ENCODE measurements at regions not wholly inside any gene's neighbourhood (a gene's known extent, or its start where the extent isn't known, plus 50 kb on each side); places are given as distances from the start of the nearest gene placed in this dataset.

GRCh38 chr1:30257322-30257721 lies 466.1 kb downstream of the MATN1 start:
- no peaks in the 10 kb centered on the region for H3K36me3 ChIP-seq (replicated peaks in 1 of 2; ENCODE audit: control insufficient read depth in 1 of 2, insufficient read depth in 2 of 2, low read length in 2 of 2)
- no TSS peak for BruUV-seq (replicated peaks)
- no peak for FAIRE-seq
- H3K4me2 ChIP-seq (ENCODE audit: low read depth, low read length): no peak overlapping the region
- TF ChIP-seq HNF4A (CRISPR knock-in tag; IDR thresholded peaks at IDR 0.05) (no peak), ZNF121 (CRISPR knock-in tag; IDR thresholded peaks at IDR 0.05) (no peak), ZNF724P (CRISPR knock-in tag; IDR thresholded peaks at IDR 0.05; ENCODE audit: borderline replicate concordance) (no peak), BRD4 (CRISPR knock-in tag; IDR thresholded peaks at IDR 0.05) (no peak), THAP9 (CRISPR knock-in tag; IDR thresholded peaks at IDR 0.05; ENCODE audit: borderline replicate concordance) (no peak), ZNF33B (CRISPR knock-in tag; IDR thresholded peaks at IDR 0.05) (no peak), RFX1 (IDR thresholded peaks at IDR 0.05) (no peak), ZNF512 (CRISPR knock-in tag; IDR thresholded peaks at IDR 0.05) (no peak)
- H3K4me3 ChIP-seq (replicated peaks in 1 of 3; ENCODE audit: insufficient read depth in 1 of 3, low read depth in 2 of 3, low read length in 3 of 3): no peak overlapping the region
- peaks cover 1 to 7% of the 10 kb centered on the region in 2 experiments; a peak in 2 of 5 replicates for H3K27me3 ChIP-seq (ENCODE audit: control insufficient read depth in 1 of 2, insufficient read depth in 2 of 2, low read length in 2 of 2)
- no peak overlapping the region for H3K27ac ChIP-seq (ENCODE audit: extremely low read length, insufficient read depth, low read length)
- no peak overlapping the region for H2AFZ ChIP-seq (ENCODE audit: low read length)
- no peak for DNase-seq (ENCODE audit: low spot score)
- ChIA-PET POLR2A (no interaction called here), CTCF (ENCODE audit: low intra/inter-chr PET ratio, low total read pairs) (no interaction called here)
- H4K20me1 ChIP-seq (ENCODE audit: insufficient read depth, low read length): no peaks in the 10 kb centered on the region
- no peaks in the 10 kb centered on the region for H3K4me1 ChIP-seq (ENCODE audit: insufficient read depth, low read length)
- H3K9ac ChIP-seq (ENCODE audit: insufficient read depth, low read depth, low read length): no peak overlapping the region
- ATAC-seq: no peak
- no CpG with 5 or more reads among the region's 1 CpG for WGBS (ENCODE audit: low lambda C conversion rate)
- in situ Hi-C loops (cut with HindIII; ENCODE audit: extremely low pct_ligation_motif_present, low pct_unique_long_range_greater_than_20kb) (no loop called here), intact Hi-C loops (cut with micrococcal nuclease; ENCODE audit: unreplicated experiment) (no loop called here)
- no peaks in the 10 kb centered on the region for H3K79me2 ChIP-seq (ENCODE audit: insufficient read depth, low read length)
- H3K9me3 ChIP-seq (ENCODE audit: low read length): no peaks in the 10 kb centered on the region
